Activated CD4-positive, alpha-beta T cell treated with anti-CD3 and anti-CD28 coated beads, Interleukin-2, amount 50 U/mL, for 24 hours (primary cell): ENCODE measurements at regions not wholly inside any gene's neighbourhood (a gene's known extent, or its start where the extent isn't known, plus 50 kb on each side); places are given as distances from the start of the nearest gene placed in this dataset.
"Not testable (repeated sequence)": the region's sequence is repeated elsewhere in the genome, so short reads cannot be mapped to it uniquely, and the experiment has no call there.

Experiments used
- DNase-seq, 2 donors: peaks; one replicate each; pipeline ENCODE4 v3.0.0-alpha.2; 2020; ENCODE audit warnings: low read depth in 1 of 2, low spot score in 1 of 2

- no peak for DNase-seq
Observed at GRCh38 chr4:188650516-188650915, 511.3 kb downstream of the TRIML1 start.

GRCh38 chr4:188657365-188657764 is 518.1 kb downstream of the TRIML1 start:
- DNase-seq: no peak

- DNase-seq: no peak
Observed at GRCh38 chr4:188658958-188659522, 519.8 kb downstream of the TRIML1 start.

GRCh38 chr4:188660796-188661195 is 521.6 kb downstream of the TRIML1 start:
- DNase-seq: no peak

- no peak for DNase-seq
Observed at GRCh38 chr4:188661502-188661901, 522.3 kb downstream of the TRIML1 start.

GRCh38 chr4:188663369-188663768 is 524.1 kb downstream of the TRIML1 start:
- DNase-seq: no peak

GRCh38 chr4:188665491-188666457 is 526.5 kb downstream of the TRIML1 start:
- no peak for DNase-seq

GRCh38 chr4:188678691-188679090 is 539.5 kb downstream of the TRIML1 start:
- not testable (repeated sequence) for DNase-seq

- no peak for DNase-seq
Observed at GRCh38 chr4:188680004-188680666, 540.9 kb downstream of the TRIML1 start.

GRCh38 chr4:188680667-188681063 is 541.4 kb downstream of the TRIML1 start:
- no peak for DNase-seq

- no peak for DNase-seq
Observed at GRCh38 chr4:188682321-188682720, 543.1 kb downstream of the TRIML1 start.

GRCh38 chr4:188683571-188683970 is 544.3 kb downstream of the TRIML1 start:
- no peak for DNase-seq

GRCh38 chr4:188688956-188689355 is 549.7 kb downstream of the TRIML1 start:
- no peak for DNase-seq

- DNase-seq: no peak
Observed at GRCh38 chr4:188691811-188692210, 552.6 kb downstream of the TRIML1 start.

- DNase-seq: no peak
Observed at GRCh38 chr4:188695261-188695660, 556.0 kb downstream of the TRIML1 start.

- DNase-seq: no peak
Observed at GRCh38 chr4:188697243-188697642, 558.0 kb downstream of the TRIML1 start.

GRCh38 chr4:188701952-188702351 is 562.7 kb downstream of the TRIML1 start:
- no peak for DNase-seq

GRCh38 chr4:188704288-188704687 is 565.0 kb downstream of the TRIML1 start:
- no peak for DNase-seq

GRCh38 chr4:188707036-188707435 is 567.8 kb downstream of the TRIML1 start:
- DNase-seq: no peak

GRCh38 chr4:188714501-188714900 is 575.3 kb downstream of the TRIML1 start:
- DNase-seq: no peak

- no peak for DNase-seq
Observed at GRCh38 chr4:188714907-188715306, 575.7 kb downstream of the TRIML1 start.

GRCh38 chr4:188717661-188718060 is 578.4 kb downstream of the TRIML1 start:
- DNase-seq: no peak
